ENCODE measurements at regions not wholly inside any gene's neighbourhood (a gene's known extent, or its start where the extent isn't known, plus 50 kb on each side); places are given as distances from the start of the nearest gene placed in this dataset.

GRCh38 chr20:24877652-24878051 lies 71.4 kb upstream of the CST7 start:
- Histone ChIP-seq H3K36me3 (no peaks in the 10 kb centered on the region), H3K9me3 (peaks cover 3 to 13% (median 8%) of the 10 kb centered on the region in 3 donors), H3K4me3 (no peak overlapping the region), H3K4me1 (no peaks in the 10 kb centered on the region), H3K27ac (no peak overlapping the region), H3K27me3 (no peaks in the 10 kb centered on the region)
- no peak for TF ChIP-seq CTCF (IDR thresholded peaks at IDR 0.05)
- DNase-seq, result no peak
- intact Hi-C loops (cut with DNase I; ENCODE audit: low total_unique reads), result no loop called here

- H3K4me3 ChIP-seq, result no peak overlapping the region
- intact Hi-C loops (cut with DNase I; ENCODE audit: low total_unique reads), result no loop called here
Measured at GRCh38 chr20:24878657-24879056, 70.4 kb upstream of the CST7 start.

GRCh38 chr20:24879875-24880274 lies 69.2 kb upstream of the CST7 start:
- H3K9me3 ChIP-seq, result peaks cover 3 to 22% (median 8%) of the 10 kb centered on the region in 3 donors
- no peaks in the 10 kb centered on the region for H3K36me3 ChIP-seq
- H3K27me3 ChIP-seq, result no peaks in the 10 kb centered on the region
- DNase-seq, result no peak
- intact Hi-C loops (cut with DNase I; ENCODE audit: low total_unique reads), result no loop called here
- no peak for TF ChIP-seq CTCF (IDR thresholded peaks at IDR 0.05)
- H3K27ac ChIP-seq, result no peak overlapping the region
- no peaks in the 10 kb centered on the region for H3K4me1 ChIP-seq
- no peak overlapping the region for H3K4me3 ChIP-seq

More at GRCh38 chr20:24878657-24879056, 70.4 kb upstream of the CST7 start:
- no peak overlapping the region for H3K27ac ChIP-seq
- no peaks in the 10 kb centered on the region for H3K4me1 ChIP-seq
- no peak for TF ChIP-seq CTCF (IDR thresholded peaks at IDR 0.05)
- H3K36me3 ChIP-seq, result no peaks in the 10 kb centered on the region
- H3K9me3 ChIP-seq, result peaks cover 3 to 22% (median 8%) of the 10 kb centered on the region in 3 donors
- H3K27me3 ChIP-seq, result no peaks in the 10 kb centered on the region
- DNase-seq, result no peak

GRCh38 chr20:24880356-24880755 lies 68.7 kb upstream of the CST7 start:
- Histone ChIP-seq H3K27ac (no peak overlapping the region), H3K27me3 (no peaks in the 10 kb centered on the region), H3K4me3 (no peak overlapping the region), H3K9me3 (peaks cover 3 to 22% (median 8%) of the 10 kb centered on the region in 3 donors), H3K4me1 (no peaks in the 10 kb centered on the region), H3K36me3 (no peaks in the 10 kb centered on the region)
- intact Hi-C loops (cut with DNase I; ENCODE audit: low total_unique reads), result no loop called here
- DNase-seq, result no peak
- TF ChIP-seq CTCF (IDR thresholded peaks at IDR 0.05), result no peak

- H3K27me3 ChIP-seq, result no peaks in the 10 kb centered on the region
- no peak overlapping the region for H3K4me3 ChIP-seq
- no peaks in the 10 kb centered on the region for H3K4me1 ChIP-seq
- H3K36me3 ChIP-seq, result no peaks in the 10 kb centered on the region
- intact Hi-C loops (cut with DNase I; ENCODE audit: low total_unique reads), result no loop called here
- no peak for TF ChIP-seq CTCF (IDR thresholded peaks at IDR 0.05)
- H3K27ac ChIP-seq, result no peak overlapping the region
- DNase-seq, result peak in 1 of 2 donors; percentile 49
- no peaks in the 10 kb centered on the region for H3K9me3 ChIP-seq
Measured at GRCh38 chr20:24890286-24890685, 58.8 kb upstream of the CST7 start.
